ENCODE measurements at regions not wholly inside any gene's neighbourhood (a gene's known extent, or its start where the extent isn't known, plus 50 kb on each side); places are given as distances from the start of the nearest gene placed in this dataset.

GRCh38 chr6:93821953-93822352 lies 402.6 kb upstream of the EPHA7 start:
- H3K27ac ChIP-seq, result no peak overlapping the region
- no peak overlapping the region for H3K4me3 ChIP-seq

GRCh38 chr6:93820465-93821082 lies 401.2 kb upstream of the EPHA7 start:
- no peak overlapping the region for H3K27ac ChIP-seq

GRCh38 chr6:93819189-93819588 lies 399.8 kb upstream of the EPHA7 start:
- no peak overlapping the region for H3K27ac ChIP-seq
- no peak overlapping the region for H3K4me3 ChIP-seq

More at GRCh38 chr6:93820465-93821082, 401.2 kb upstream of the EPHA7 start:
- no peak overlapping the region for H3K4me3 ChIP-seq

GRCh38 chr6:93817937-93818336 lies 398.6 kb upstream of the EPHA7 start:
- no peak overlapping the region for H3K4me3 ChIP-seq
- H3K27ac ChIP-seq, result no peak overlapping the region

GRCh38 chr6:93806409-93807270 lies 387.3 kb upstream of the EPHA7 start:
- Histone ChIP-seq H3K27ac (no peak overlapping the region), H3K4me3 (no peak overlapping the region)

- Histone ChIP-seq H3K27ac (no peak overlapping the region), H3K4me3 (no peak overlapping the region)
These were observed 381.9 kb upstream of the EPHA7 start for GRCh38 chr6:93801101-93801847.

GRCh38 chr6:93799226-93799625 lies 379.9 kb upstream of the EPHA7 start:
- no peak overlapping the region for H3K27ac ChIP-seq

GRCh38 chr6:93794166-93794565 lies 374.8 kb upstream of the EPHA7 start:
- Histone ChIP-seq H3K27ac (no peak overlapping the region), H3K4me3 (no peak overlapping the region)

More at GRCh38 chr6:93799226-93799625, 379.9 kb upstream of the EPHA7 start:
- H3K4me3 ChIP-seq, result no peak overlapping the region

- Histone ChIP-seq H3K27ac (no peak overlapping the region), H3K4me3 (no peak overlapping the region)
These were observed 373.4 kb upstream of the EPHA7 start for GRCh38 chr6:93792746-93793145.

GRCh38 chr6:93790981-93791380 lies 371.6 kb upstream of the EPHA7 start:
- Histone ChIP-seq H3K27ac (no peak overlapping the region), H3K4me3 (no peak overlapping the region)

GRCh38 chr6:93789532-93789931 lies 370.2 kb upstream of the EPHA7 start:
- no peak overlapping the region for H3K27ac ChIP-seq
- H3K4me3 ChIP-seq, result no peak overlapping the region

GRCh38 chr6:93787841-93788240 lies 368.5 kb upstream of the EPHA7 start:
- no peak overlapping the region for H3K27ac ChIP-seq

GRCh38 chr6:93786474-93787330 lies 367.3 kb upstream of the EPHA7 start:
- Histone ChIP-seq H3K4me3 (no peak overlapping the region), H3K27ac (no peak overlapping the region)

More at GRCh38 chr6:93787841-93788240, 368.5 kb upstream of the EPHA7 start:
- no peak overlapping the region for H3K4me3 ChIP-seq

GRCh38 chr6:93785694-93786030 lies 366.3 kb upstream of the EPHA7 start:
- Histone ChIP-seq H3K4me3 (peak overlapping the region in 2 of 7 experiments; percentile 1 to 7), H3K27ac (peak overlapping the region in 9 of 21 experiments; percentile 7 to 71 (median 36))

- H3K4me3 ChIP-seq, result peak overlapping the region in 2 of 7 experiments; percentile 1 to 7
- peak overlapping the region in 11 of 21 experiments; percentile 6 to 71 (median 33) for H3K27ac ChIP-seq
These were observed 365.7 kb upstream of the EPHA7 start for GRCh38 chr6:93784794-93785693.

- H3K4me3 ChIP-seq, result no peak overlapping the region
- H3K27ac ChIP-seq, result no peak overlapping the region
These were observed 359.9 kb upstream of the EPHA7 start for GRCh38 chr6:93779086-93779841.

GRCh38 chr6:93759190-93759589 lies 339.8 kb upstream of the EPHA7 start:
- Histone ChIP-seq H3K27ac (no peak overlapping the region), H3K4me3 (no peak overlapping the region)

- Histone ChIP-seq H3K27ac (no peak overlapping the region), H3K4me3 (no peak overlapping the region)
These were observed 332.6 kb upstream of the EPHA7 start for GRCh38 chr6:93751969-93752368.
